HL-60 (cell line): ENCODE measurements at regions not wholly inside any gene's neighbourhood (a gene's known extent, or its start where the extent isn't known, plus 50 kb on each side); places are given as distances from the start of the nearest gene placed in this dataset.

ENCODE experiments used
- GABPA ChIP-seq: IDR thresholded peaks from 2 replicates; pipeline ENCODE4 v1.6.1; 2012; ENCODE audit warnings: low read depth
- POLR2AphosphoS5 ChIP-seq: IDR thresholded peaks from 2 replicates; pipeline ENCODE4 v1.6.1; 2012; ENCODE audit warnings: low read depth
- SPI1 ChIP-seq: IDR thresholded peaks from 2 replicates; pipeline ENCODE4 v1.6.1; 2012; ENCODE audit warnings: low read depth, mild to moderate bottlenecking, borderline replicate concordance
- TF ChIP-seq, protein P1 (sequence below): IDR thresholded peaks from one replicate; pipeline ENCODE4 v1.5.1; 2011; ENCODE audit warnings: low read length, control low read depth, inconsistent platforms; ENCODE audit not compliant: insufficient read depth
- TF ChIP-seq, protein P2 (sequence below): IDR thresholded peaks from 2 replicates; pipeline ENCODE4 v1.6.1; 2012; ENCODE audit warnings: low read depth; ENCODE audit not compliant: insufficient replicate concordance

DNA sequence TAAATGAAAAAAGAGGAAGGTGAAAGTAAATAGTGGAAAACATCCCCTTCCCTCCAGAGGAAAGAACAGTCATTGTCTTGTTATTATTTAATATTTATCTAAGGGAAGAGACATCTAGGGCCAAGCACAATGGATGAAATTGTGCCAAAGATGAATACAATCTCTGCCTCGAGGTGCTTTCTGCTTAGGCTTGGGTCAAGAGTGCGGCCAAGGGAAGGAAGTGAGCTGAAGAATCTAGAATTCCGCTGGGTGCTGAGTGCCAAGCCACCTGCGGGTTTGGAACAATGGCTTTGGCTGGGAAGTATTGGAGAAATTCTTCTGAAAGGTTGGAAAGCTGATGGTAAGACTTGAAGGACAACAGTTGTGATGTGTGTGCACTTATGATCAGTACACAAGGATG is 531.3 kb upstream of the FZD8 start:
- TF ChIP-seq, protein P1, sequence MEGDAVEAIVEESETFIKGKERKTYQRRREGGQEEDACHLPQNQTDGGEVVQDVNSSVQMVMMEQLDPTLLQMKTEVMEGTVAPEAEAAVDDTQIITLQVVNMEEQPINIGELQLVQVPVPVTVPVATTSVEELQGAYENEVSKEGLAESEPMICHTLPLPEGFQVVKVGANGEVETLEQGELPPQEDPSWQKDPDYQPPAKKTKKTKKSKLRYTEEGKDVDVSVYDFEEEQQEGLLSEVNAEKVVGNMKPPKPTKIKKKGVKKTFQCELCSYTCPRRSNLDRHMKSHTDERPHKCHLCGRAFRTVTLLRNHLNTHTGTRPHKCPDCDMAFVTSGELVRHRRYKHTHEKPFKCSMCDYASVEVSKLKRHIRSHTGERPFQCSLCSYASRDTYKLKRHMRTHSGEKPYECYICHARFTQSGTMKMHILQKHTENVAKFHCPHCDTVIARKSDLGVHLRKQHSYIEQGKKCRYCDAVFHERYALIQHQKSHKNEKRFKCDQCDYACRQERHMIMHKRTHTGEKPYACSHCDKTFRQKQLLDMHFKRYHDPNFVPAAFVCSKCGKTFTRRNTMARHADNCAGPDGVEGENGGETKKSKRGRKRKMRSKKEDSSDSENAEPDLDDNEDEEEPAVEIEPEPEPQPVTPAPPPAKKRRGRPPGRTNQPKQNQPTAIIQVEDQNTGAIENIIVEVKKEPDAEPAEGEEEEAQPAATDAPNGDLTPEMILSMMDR, result no peak
- TF ChIP-seq, protein P2, sequence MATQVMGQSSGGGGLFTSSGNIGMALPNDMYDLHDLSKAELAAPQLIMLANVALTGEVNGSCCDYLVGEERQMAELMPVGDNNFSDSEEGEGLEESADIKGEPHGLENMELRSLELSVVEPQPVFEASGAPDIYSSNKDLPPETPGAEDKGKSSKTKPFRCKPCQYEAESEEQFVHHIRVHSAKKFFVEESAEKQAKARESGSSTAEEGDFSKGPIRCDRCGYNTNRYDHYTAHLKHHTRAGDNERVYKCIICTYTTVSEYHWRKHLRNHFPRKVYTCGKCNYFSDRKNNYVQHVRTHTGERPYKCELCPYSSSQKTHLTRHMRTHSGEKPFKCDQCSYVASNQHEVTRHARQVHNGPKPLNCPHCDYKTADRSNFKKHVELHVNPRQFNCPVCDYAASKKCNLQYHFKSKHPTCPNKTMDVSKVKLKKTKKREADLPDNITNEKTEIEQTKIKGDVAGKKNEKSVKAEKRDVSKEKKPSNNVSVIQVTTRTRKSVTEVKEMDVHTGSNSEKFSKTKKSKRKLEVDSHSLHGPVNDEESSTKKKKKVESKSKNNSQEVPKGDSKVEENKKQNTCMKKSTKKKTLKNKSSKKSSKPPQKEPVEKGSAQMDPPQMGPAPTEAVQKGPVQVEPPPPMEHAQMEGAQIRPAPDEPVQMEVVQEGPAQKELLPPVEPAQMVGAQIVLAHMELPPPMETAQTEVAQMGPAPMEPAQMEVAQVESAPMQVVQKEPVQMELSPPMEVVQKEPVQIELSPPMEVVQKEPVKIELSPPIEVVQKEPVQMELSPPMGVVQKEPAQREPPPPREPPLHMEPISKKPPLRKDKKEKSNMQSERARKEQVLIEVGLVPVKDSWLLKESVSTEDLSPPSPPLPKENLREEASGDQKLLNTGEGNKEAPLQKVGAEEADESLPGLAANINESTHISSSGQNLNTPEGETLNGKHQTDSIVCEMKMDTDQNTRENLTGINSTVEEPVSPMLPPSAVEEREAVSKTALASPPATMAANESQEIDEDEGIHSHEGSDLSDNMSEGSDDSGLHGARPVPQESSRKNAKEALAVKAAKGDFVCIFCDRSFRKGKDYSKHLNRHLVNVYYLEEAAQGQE, result no peak
- no peak for TF ChIP-seq GABPA
- TF ChIP-seq SPI1, result no peak
- TF ChIP-seq POLR2AphosphoS5, result no peak
